T-helper 2 cell treated with Interferon-gamma antibody and Interleukin-4, amounts not matched to agents 5 μg/mL and 100 μg/mL, for 36 hours (primary cell): ENCODE measurements at regions not wholly inside any gene's neighbourhood (a gene's known extent, or its start where the extent isn't known, plus 50 kb on each side); places are given as distances from the start of the nearest gene placed in this dataset.

Experiments
- DNase-seq: peaks from one replicate; pipeline ENCODE4 v3.0.0; 2021; ENCODE audit warnings: low spot score
- H3K27ac Mint-ChIP-seq: one replicate; pipeline ENCODE4 v1.8.0; 2021; ENCODE audit warnings: mild to moderate bottlenecking, mixed read lengths
- H3K27me3 Mint-ChIP-seq: one replicate; pipeline ENCODE4 v1.8.0; 2021; ENCODE audit warnings: low read depth, mixed read lengths
- H3K36me3 Mint-ChIP-seq: one replicate; pipeline ENCODE4 v1.8.0; 2021; ENCODE audit warnings: low read depth, mixed read lengths
- H3K4me1 Mint-ChIP-seq: one replicate; pipeline ENCODE4 v1.8.0; 2021; ENCODE audit warnings: low read depth, mixed read lengths
- H3K4me3 Mint-ChIP-seq: one replicate; pipeline ENCODE4 v1.8.0; 2022; ENCODE audit warnings: mild to moderate bottlenecking, moderate library complexity, mixed read lengths
- H3K9me3 Mint-ChIP-seq: one replicate; pipeline ENCODE4 v1.8.0; 2021; ENCODE audit warnings: mixed read lengths

- no peak for DNase-seq
- H3K27ac Mint-ChIP-seq: no peak overlapping the region
- H3K36me3 Mint-ChIP-seq: peaks cover 3% of the 10 kb centered on the region
- peaks cover 11% of the 10 kb centered on the region for H3K4me1 Mint-ChIP-seq
- H3K4me3 Mint-ChIP-seq: no peak overlapping the region
- H3K27me3 Mint-ChIP-seq: no peaks in the 10 kb centered on the region
- H3K9me3 Mint-ChIP-seq: peaks cover 8% of the 10 kb centered on the region
Observed at GRCh38 chr1:108059945-108060344, 95.0 kb upstream of the VAV3 start.

- H3K36me3 Mint-ChIP-seq: peaks cover under 1% of the 10 kb centered on the region
- no peak overlapping the region for H3K4me3 Mint-ChIP-seq
- H3K27ac Mint-ChIP-seq: no peak overlapping the region
- H3K27me3 Mint-ChIP-seq: no peaks in the 10 kb centered on the region
- DNase-seq: no peak
- peaks cover 8% of the 10 kb centered on the region for H3K9me3 Mint-ChIP-seq
- H3K4me1 Mint-ChIP-seq: peaks cover 3% of the 10 kb centered on the region
Observed at GRCh38 chr1:108057541-108057940, 92.6 kb upstream of the VAV3 start.

- Mint-ChIP-seq H3K27me3 (no peaks in the 10 kb centered on the region), H3K4me3 (no peak overlapping the region), H3K27ac (no peak overlapping the region), H3K36me3 (no peaks in the 10 kb centered on the region), H3K4me1 (peaks cover 3% of the 10 kb centered on the region), H3K9me3 (peaks cover under 1% of the 10 kb centered on the region)
- DNase-seq: no peak
Observed at GRCh38 chr1:108056436-108056990, 91.5 kb upstream of the VAV3 start.

- H3K9me3 Mint-ChIP-seq: no peaks in the 10 kb centered on the region
- DNase-seq: no peak
- no peak overlapping the region for H3K4me3 Mint-ChIP-seq
- no peak overlapping the region for H3K27ac Mint-ChIP-seq
- H3K36me3 Mint-ChIP-seq: no peaks in the 10 kb centered on the region
- peaks cover 12% of the 10 kb centered on the region for H3K4me1 Mint-ChIP-seq
- H3K27me3 Mint-ChIP-seq: no peaks in the 10 kb centered on the region
Observed at GRCh38 chr1:108055387-108055786, 90.4 kb upstream of the VAV3 start.

- Mint-ChIP-seq H3K27me3 (no peaks in the 10 kb centered on the region), H3K4me3 (no peak overlapping the region), H3K36me3 (no peaks in the 10 kb centered on the region), H3K4me1 (peaks cover 22% of the 10 kb centered on the region), H3K9me3 (no peaks in the 10 kb centered on the region), H3K27ac (no peak overlapping the region)
- DNase-seq: no peak
Observed at GRCh38 chr1:108054396-108054795, 89.4 kb upstream of the VAV3 start.

GRCh38 chr1:108053270-108054013, 88.5 kb upstream of the VAV3 start:
- Mint-ChIP-seq H3K27ac (no peak overlapping the region), H3K36me3 (no peaks in the 10 kb centered on the region), H3K4me3 (no peak overlapping the region), H3K4me1 (peaks cover 25% of the 10 kb centered on the region), H3K9me3 (no peaks in the 10 kb centered on the region), H3K27me3 (peaks cover 2% of the 10 kb centered on the region)
- no peak for DNase-seq

- H3K4me1 Mint-ChIP-seq: peaks cover 22% of the 10 kb centered on the region
- H3K27ac Mint-ChIP-seq: no peak overlapping the region
- no peaks in the 10 kb centered on the region for H3K9me3 Mint-ChIP-seq
- no peak for DNase-seq
- H3K27me3 Mint-ChIP-seq: peaks cover 2% of the 10 kb centered on the region
- no peaks in the 10 kb centered on the region for H3K36me3 Mint-ChIP-seq
- no peak overlapping the region for H3K4me3 Mint-ChIP-seq
Observed at GRCh38 chr1:108051631-108052377, 86.8 kb upstream of the VAV3 start.

- H3K4me3 Mint-ChIP-seq: peak overlapping the region; percentile 30
- DNase-seq: no peak
- no peaks in the 10 kb centered on the region for H3K36me3 Mint-ChIP-seq
- H3K9me3 Mint-ChIP-seq: no peaks in the 10 kb centered on the region
- H3K27ac Mint-ChIP-seq: no peak overlapping the region
- peaks cover 22% of the 10 kb centered on the region for H3K4me1 Mint-ChIP-seq
- H3K27me3 Mint-ChIP-seq: peaks cover 2% of the 10 kb centered on the region
Observed at GRCh38 chr1:108050911-108051629, 86.1 kb upstream of the VAV3 start.

- Mint-ChIP-seq H3K4me1 (peaks cover 23% of the 10 kb centered on the region), H3K4me3 (peak overlapping the region; percentile 30), H3K9me3 (no peaks in the 10 kb centered on the region), H3K27ac (no peak overlapping the region), H3K36me3 (no peaks in the 10 kb centered on the region), H3K27me3 (peaks cover 2% of the 10 kb centered on the region)
- DNase-seq: no peak
Observed at GRCh38 chr1:108050158-108050557, 85.2 kb upstream of the VAV3 start.

GRCh38 chr1:108049178-108049819, 84.3 kb upstream of the VAV3 start:
- Mint-ChIP-seq H3K4me3 (no peak overlapping the region), H3K27ac (no peak overlapping the region), H3K4me1 (peaks cover 29% of the 10 kb centered on the region), H3K36me3 (no peaks in the 10 kb centered on the region), H3K9me3 (no peaks in the 10 kb centered on the region), H3K27me3 (peaks cover 2% of the 10 kb centered on the region)
- no peak for DNase-seq

GRCh38 chr1:108048301-108049177, 83.6 kb upstream of the VAV3 start:
- H3K4me1 Mint-ChIP-seq: peaks cover 34% of the 10 kb centered on the region
- no peak overlapping the region for H3K4me3 Mint-ChIP-seq
- H3K9me3 Mint-ChIP-seq: no peaks in the 10 kb centered on the region
- DNase-seq: no peak
- no peak overlapping the region for H3K27ac Mint-ChIP-seq
- H3K27me3 Mint-ChIP-seq: peaks cover 2% of the 10 kb centered on the region
- no peaks in the 10 kb centered on the region for H3K36me3 Mint-ChIP-seq

- no peak overlapping the region for H3K4me3 Mint-ChIP-seq
Observed at GRCh38 chr1:108047085-108047484, 82.1 kb upstream of the VAV3 start.

GRCh38 chr1:108046026-108046425, 81.0 kb upstream of the VAV3 start:
- H3K9me3 Mint-ChIP-seq: no peaks in the 10 kb centered on the region
- no peak for DNase-seq
- H3K4me3 Mint-ChIP-seq: no peak overlapping the region
- peaks cover 41% of the 10 kb centered on the region for H3K4me1 Mint-ChIP-seq
- no peak overlapping the region for H3K27ac Mint-ChIP-seq
- H3K36me3 Mint-ChIP-seq: no peaks in the 10 kb centered on the region
- peaks cover 2% of the 10 kb centered on the region for H3K27me3 Mint-ChIP-seq

More at GRCh38 chr1:108047085-108047484, 82.1 kb upstream of the VAV3 start:
- Mint-ChIP-seq H3K27ac (no peak overlapping the region), H3K4me1 (peaks cover 36% of the 10 kb centered on the region), H3K27me3 (peaks cover 2% of the 10 kb centered on the region), H3K36me3 (no peaks in the 10 kb centered on the region), H3K9me3 (no peaks in the 10 kb centered on the region)
- no peak for DNase-seq
